DMS153 treated with DMSO at 0.1 percent for 48 hours (cell line): ENCODE measurements at regions not wholly inside any gene's neighbourhood (a gene's known extent, or its start where the extent isn't known, plus 50 kb on each side); places are given as distances from the start of the nearest gene placed in this dataset.

ENCODE experiments used
- DNase-seq: peaks from one replicate; lab custom pipeline; 2025; ENCODE audit not compliant: unreplicated experiment; lab: John Stamatoyannopoulos, UW

DNA sequence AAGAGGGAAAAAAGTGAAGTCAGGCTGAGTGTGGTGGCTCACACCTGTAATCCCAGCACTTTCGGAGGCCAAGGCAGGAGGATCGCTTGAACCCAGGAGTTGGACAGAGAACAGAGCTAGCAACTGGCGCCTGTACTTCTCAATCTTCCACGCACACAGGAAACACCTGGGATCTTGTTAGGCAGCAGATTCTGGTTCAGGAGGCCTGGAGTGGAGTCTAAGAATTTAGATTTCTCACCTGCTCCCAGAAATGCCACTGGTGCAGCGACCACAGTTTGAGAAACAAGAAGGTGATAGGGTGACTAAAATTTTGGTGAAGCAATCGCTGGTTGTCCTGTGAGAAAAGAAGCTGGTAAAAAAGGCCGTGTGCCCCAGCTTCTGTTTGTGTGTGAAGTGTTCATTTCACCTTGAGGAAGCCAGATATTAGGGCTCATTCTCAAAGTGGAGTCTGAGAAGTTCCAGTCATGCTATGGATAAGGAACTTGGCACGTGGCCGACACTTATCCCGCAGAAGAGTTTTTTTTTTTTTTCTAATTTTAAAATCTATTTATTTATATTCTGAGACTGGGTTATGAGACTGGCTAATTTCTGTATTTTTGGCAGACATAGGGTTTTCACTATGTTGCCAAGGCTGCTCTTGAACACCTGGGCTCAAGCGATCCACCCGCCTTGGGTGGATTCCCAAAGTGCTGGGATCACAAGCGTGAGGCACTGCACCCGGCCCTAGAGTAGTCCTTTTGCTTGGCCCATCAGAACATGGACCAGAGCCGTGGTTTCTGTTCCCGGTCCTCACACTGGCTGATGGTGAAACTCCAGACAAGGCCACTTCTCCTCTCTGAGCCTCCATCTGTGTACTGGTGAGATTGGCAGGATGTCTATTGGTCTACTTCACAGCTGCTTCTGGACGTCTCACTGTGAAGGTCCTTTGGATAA, 324.6 kb upstream of the PROK2 start:
- no peak for DNase-seq

DNA sequence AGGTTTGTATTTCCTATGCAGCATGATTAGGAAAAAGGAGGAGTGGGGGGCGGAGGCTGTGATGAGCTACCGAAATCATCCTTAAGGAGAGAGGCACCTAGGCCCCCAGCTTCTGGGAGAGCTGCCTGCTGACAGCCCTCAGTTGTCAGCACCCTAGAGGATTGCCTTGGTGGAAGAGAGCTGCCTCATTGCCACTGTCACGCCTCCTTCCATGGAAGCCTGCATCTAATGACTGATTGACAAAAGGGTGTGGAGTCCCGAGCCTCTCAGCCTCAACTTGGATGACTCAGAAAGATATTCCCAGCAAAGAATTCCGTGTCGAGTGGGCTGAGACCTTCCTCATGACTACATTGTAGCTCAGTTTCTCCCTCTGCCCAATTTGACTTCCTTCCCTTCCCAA, 320.4 kb upstream of the PROK2 start:
- no peak for DNase-seq

DNA sequence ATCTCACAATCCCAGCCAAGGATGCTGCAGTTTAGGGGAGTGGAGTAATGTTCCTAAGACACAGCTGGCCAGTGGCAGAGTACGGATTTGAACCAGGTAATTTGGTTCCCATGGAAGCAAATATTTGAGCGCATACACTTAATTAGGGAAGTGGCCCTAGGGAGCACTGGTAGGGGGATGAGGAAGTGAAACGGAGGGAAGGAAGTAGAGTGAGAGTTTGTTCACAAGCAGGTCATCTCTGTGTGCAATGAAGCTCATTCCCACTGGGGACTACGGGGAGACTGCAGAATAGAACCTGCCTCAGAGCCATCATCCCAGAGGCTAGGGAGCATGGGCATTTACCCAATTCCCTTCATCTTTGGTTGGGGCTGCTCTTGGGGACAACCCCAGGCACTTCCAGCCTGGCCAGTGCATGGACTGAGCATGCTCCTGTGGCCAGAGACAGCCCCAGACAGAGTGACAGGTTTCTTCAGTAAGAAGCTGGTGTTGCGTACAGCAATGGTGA, 317.2 kb upstream of the PROK2 start:
- no peak for DNase-seq

DNA sequence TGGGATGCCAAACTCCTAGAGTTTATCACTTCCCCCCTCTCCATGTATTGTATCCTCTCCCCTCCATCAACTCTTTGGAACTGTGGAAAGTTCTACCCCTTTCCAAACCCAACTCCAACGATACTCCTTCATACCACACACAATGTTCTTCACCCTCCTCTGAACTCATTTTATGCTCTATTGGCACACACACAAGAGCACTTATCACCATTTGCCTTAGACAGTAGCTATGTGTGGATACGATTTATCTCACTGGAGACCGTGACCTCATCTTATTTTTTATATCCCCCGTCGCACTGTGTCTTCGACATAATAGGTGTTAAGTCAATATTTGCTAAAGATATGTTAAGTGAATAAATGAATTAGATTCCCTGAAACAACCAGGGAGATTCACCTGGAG, 316.5 kb upstream of the PROK2 start:
- DNase-seq: no peak

DNA sequence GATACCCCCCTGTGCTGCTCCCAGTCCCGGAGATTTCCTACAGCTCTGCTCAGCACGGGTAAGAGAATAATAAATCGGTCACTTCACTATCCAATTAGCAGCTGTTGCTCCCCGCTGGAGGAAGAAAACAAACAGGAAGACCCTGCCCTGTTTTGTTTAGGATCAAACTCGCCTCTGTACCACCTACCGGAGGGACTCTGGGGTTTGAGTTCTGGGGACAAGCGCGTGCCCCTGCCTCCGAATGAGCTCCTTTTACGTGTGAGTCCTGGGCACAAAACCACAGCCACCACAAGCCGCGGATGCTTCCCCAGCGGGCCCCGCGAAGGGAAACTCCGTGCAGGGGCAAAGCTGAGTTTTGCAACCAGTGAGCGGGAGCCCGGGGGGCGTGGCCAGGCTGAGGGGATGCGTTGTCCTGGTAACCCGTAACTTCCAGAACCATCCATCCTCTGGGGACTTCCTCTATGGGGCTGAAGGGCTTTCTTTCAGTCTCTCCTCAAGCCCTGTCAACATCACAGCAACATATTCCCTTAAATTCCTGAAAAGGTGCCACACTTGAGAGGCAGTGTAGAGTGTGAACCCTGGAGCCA, 315.7 kb upstream of the PROK2 start:
- no peak for DNase-seq

DNA sequence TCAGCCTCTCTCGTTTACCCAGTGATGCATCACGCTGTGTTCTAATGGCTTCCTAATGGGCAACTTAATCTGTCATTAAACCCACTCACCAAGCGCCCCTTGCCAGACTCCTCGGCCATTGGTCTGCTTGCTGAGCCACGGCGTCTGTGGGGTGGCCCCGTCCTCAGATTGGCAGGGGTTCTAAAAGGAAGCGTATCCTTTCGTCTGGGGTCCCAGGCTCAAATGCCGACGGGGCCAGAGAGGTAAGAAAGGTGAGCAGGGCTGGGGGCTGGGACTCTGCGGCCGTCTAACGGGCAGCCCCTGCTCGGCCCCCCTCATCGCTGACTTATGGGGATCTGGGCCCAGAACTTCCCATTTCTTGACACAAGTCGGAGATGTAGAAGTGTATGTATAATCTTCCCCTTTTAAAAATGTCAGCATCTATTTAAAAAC, 315.1 kb upstream of the PROK2 start:
- DNase-seq: no peak

DNA sequence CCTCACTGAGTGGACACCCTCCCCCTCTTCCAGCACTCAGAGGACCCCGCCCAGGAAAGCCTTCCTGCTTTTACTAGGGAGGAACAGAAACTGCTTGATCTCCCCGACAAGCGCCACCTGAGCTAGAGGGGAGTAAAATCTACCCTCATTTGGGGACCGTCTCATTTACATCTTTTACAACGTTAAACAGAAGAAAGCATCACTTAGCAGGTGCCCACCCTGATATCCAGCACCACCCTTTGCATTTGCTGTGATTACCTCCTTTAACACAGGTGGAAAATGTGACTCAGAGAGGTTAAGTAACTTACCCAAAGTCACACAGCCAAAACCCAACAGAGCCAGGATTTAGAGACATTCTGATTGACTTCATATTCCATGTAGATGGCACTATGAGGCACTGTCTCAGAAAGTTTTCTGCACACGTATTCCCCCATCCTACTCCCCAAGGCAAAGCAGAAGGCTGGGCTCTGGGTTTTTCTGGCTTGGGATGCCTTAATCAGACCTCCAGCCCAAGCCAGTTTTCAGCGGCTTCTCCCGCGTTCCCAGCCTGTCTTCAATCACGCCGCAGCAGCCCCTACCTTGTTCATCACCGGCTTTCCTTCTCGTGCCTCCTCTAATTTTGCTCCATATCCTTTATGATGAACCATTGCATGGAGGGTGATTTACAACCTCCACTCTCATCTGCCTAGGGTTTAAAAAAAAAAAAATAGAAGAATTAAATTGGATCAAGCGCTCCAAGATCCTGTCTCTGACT, 314.6 kb upstream of the PROK2 start:
- no peak for DNase-seq

DNA sequence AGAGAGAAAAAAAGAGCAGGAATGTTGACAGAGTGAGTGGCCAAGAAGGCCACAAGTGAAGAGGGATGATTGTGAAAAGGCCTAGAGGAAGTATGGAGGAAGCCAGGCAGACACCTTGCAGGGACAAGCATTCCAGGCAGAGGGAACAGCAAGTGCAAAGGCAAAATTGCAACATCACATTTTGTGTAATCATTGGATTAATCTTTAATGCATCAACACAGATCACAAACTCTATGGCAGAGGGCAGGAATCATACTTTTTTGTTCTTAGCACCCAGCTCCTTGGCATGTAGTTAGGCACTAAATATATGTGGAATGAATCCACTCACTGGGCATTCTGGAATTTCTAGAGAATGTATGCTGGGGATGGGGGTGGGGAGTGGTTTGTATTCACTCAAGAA, 312.1 kb upstream of the PROK2 start:
- no peak for DNase-seq

DNA sequence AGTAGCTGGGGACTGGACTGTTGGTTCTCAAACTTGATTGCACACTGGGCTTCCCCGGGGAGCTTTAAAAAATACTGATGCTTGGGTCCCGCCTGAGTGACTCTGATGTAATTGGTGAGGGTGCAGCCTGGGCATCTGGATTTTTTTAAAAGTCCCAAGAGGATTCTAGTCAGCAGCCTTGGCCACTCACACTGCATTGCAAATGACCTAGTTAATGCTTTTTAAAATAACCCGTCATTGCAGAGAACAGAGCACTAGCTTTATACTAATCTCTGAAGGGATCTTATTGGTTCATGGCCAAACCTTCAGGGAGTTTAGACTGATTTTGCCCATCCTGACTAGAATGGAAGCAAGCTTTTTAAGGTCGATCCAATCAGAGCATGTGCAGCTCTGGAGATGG, 310.6 kb upstream of the PROK2 start:
- DNase-seq: no peak

DNA sequence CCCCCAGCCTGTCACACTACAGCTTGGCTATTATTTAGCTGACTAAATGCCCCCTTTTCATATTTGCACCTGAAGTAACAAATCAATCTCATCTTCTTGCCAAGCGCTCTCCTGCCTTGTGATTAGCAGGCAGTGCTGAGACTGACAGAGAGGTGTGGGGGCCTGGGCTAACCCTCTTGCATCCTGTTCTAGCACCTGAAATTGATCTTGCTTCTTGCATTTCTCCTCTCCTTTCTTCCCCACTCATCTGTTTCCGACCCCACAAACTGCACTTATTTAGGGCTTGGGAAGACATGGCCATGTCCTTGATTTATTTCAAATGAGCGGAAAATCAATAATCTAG, 309.0 kb upstream of the PROK2 start:
- DNase-seq: no peak

DNA sequence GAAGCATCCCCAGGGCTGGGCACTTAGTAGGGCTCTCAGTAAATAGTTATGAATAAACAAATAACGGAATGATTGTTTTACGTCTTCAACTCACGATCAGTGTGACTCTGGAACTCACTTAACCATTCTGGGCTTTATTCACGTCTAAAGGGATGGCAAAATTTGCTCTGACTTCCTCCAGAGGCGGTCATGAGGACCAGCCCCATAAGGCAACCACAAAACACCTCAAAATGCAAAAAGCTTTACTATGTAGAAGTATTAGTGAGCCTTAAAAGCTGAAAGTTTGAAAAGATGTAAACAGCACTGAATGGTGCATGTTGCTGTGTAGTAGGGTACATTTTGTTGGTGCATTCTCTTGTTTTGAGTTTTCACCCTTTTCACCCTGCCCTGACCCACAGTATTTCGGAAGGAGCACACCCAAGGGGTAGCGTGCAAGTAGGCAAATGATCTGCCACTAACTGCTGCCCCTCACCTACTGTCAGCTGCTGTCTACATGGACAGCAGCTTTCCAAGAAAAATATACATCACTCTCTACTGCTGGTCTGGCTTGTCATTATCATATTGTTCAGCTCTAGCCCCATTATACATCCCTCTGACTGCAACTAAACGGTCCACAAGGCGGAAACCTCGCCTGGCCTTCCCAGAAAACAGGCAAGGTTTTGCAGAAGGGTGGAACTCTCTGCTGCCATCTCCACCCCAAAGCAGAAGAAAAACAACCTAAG, 308.5 kb upstream of the PROK2 start:
- DNase-seq: no peak

DNA sequence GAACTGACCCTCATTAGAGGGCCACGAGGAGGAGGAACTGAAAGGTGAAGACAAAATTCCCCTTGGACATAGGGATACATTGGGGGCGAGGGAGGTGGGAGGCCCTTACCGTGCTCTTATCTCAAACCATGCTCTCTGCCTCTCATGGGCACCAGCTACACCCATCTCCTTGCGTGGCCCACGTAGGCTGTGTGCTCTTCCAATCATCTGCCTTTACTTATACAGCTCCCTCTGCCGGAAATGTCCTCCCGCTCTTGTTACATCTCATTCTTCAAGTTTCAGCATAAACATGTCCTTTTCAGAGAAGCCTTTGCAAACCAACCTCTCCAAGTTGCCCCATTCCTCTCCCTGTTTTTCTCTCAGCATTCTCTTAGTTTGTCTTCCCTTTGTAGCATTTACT, 307.8 kb upstream of the PROK2 start:
- no peak for DNase-seq

DNA sequence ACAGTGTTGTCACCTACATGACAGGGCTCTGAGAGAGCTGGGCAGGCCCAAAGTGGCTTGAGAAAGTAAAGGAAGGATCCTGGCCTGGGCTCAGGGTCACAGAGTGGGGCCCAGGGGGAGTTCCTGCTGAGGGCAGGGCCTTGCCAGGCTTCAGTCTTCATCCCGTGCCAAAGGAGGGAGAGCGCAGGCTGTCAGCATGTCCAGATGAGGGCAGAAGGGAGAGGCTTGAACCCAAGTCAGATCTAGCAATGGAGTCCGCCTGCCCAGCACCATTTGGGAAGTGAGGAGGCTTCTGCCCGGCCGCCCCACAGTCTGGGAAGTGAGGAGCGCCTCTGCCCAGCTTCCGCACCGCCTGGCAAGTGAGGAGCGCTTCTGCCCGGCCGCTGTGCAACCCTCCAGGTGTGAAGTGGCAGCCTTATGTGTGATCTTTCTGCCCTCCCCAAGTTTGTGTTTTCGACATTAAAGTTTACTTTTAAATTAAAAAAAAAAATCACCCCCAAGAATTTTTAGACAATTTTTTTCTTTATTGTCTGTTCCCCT, 303.6 kb upstream of the PROK2 start:
- no peak for DNase-seq

DNA sequence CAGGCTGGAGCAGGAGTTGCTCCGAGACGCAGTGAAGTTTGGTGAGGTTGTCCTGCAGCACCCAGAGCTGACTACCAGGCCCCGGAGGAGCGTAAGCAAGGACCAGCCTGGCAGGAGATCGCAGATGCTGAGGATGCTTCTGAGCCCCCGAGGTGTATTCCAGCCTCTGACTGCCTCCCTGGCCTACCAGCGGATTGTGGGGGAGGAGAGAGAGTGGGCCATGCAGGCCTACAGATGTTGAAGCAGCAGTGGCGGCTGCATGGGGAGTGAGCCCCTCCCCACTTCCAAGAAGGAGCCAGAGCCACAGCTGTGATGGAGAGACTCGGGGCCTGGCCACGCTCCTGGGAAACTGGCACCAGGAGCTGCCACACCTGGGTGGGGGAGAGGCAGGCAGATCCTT, 302.5 kb upstream of the PROK2 start:
- DNase-seq: no peak

DNA sequence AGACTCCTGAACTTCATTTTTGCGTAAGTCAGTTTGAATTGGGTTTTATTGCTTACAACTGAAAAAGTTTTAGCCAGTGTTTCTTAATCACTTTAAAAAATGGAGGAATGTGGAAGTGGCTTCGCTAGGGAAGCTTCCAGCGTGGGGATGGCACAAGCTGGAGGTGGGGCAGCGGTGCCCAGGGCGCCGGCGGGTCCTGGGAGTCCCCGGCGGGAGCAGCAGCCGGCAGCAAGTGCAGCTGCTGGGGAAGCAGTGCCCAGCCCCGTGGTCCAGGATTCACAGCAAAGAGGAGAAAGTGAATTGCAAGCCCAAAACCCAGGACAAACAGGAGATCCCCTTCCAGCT, 301.8 kb upstream of the PROK2 start:
- DNase-seq: no peak

DNA sequence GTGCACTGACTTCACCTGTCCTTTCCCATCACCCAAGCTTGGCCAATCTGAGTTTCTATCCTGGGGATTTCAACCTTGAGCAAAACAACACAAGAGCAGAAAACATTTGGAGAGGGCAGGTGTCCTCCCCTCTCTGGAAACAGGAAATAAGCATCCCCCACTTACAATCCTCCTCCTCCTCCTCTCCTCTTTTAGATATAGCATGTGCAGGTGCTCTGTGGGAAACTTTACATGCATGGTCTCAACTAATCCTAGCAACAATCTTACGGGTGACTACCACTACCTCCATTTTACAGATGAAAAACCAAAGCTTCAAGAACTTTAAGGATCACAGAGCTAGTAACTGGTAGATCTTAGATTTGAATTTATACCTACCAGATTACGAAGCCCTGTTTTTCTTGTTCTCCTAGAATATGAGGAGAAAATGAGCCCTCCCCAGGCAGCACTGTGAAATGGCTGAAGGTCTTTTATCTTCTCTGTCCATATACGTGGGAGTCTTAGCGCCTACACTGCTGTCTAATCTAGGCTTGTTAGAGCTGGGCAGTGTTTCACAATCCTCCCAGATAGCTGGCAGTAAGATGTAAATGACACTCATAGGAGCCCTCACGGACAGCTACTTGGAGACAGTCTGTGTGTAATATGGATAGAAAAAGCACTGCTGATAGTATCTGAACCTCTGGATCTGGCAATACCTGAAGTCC, 301.2 kb upstream of the PROK2 start:
- no peak for DNase-seq

DNA sequence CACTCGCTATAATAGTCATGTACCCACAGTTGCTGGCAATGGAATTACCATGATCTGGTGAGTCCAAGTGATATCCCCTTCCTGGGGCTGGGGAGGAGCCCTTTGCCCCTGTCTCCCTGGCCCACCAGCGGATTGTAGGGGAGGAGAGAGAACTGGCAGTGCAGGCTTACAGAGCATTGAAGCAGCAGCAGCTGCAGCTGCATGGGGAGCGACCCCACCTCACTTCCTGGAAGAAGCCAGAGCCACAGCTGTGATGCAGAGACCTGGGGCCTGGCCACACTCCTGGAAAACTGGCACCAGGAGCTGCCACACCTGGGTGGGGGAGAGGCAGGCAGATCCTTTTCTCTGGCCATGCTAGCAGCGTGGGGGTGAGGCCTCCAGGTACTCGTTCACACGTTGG, 300.1 kb upstream of the PROK2 start:
- no peak for DNase-seq

DNA sequence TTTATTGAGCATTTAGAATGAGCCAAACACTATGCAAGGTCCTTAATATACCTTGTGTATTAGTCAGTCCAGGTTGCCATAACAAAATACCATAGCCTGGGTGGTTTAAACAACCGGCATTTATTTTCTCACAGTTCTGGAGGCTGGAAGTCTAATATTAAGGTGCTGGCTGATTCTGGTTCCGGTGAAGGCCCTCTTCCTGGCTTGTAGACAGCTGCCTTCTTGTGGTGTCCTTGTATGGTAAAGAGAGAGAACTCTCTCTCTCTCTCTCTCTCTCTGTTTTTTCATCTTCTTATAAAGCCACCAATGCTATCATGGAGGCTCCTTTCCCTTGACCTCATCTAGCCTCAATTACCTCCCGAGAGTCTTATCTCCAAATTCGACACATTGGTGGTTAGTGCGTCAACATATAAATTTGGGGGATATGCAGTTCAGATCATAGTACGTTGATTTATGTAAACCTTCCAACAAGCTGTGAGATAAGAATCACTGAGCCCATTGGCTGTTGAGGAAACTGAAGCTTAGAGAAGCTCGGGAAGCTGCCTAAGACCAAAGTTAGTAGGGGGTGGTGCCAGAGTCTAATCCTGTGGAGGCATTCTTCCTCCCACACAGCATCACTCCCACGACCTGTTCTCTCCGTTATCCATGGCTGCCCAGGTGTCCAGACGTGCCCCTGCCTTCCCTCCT, 298.0 kb upstream of the PROK2 start:
- no peak for DNase-seq

DNA sequence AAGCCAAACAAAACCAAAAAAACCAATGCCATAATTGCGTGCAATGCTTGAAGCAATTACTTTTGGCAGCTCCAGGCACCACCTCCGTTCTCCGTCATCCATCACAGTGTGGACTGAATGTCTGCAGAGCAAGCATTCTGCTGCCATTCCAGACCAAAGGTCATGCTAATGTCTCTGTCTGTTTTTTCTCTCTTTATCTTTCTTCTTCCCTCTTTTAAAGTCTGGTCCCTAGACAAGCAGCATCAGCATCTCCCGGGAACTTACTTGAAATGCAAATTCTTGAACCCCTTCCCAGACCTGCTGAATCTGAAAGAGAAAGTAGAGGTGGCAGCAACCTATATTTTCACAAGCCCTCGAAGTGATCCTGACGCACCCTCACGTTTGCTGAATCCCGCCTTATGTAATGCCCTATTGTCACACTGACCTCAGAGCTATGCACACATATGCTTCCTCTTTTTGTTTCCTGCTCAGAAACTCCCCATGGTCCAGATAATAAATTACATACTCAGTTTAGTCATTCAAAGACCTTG, 297.3 kb upstream of the PROK2 start:
- no peak for DNase-seq
